ENCODE measurements at regions not wholly inside any gene's neighbourhood (a gene's known extent, or its start where the extent isn't known, plus 50 kb on each side); places are given as distances from the start of the nearest gene placed in this dataset.

DNA sequence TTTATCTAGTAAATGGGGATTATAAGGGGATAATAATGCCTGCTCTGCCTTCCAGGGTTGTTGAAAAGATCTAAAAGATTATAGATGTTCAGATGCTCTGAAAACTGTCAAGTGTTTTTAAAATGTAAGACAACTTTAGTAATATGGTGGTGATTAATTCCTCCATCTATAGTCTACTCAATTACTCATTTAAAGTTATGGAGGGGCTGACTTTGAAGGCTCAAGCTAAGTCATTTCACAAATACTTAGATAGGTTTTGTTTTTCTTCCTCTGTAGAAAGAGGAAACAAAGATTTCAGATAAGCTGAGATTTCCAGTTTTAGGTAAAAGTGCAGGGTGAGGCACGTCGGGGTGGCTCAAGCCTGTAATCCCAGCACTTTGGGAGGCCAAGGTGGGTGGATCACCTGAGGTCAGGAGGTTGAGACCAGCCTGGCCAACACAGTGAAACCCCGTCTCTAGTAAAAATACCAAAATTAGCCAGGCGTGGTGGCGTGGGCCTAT lies 50.5 kb upstream of the PIM1 start:
- no peaks in the 10 kb centered on the region for H3K36me3 ChIP-seq (ENCODE audit: control insufficient read depth, insufficient read depth, low read length)
- no peak for DNase-seq (ENCODE audit: low read depth)
- CTCF ChIA-PET = interaction anchor here (0.7 to 1.8 kb wide), 3 partner anchors 9 to 358 kb away, joined by 3 to 6 read pairs (median 5); no protein-coding TSS in a partner anchor
- H3K4me3 ChIP-seq (ENCODE audit: low read depth, low read length) = no peak overlapping the region
- TF ChIP-seq, protein P1, sequence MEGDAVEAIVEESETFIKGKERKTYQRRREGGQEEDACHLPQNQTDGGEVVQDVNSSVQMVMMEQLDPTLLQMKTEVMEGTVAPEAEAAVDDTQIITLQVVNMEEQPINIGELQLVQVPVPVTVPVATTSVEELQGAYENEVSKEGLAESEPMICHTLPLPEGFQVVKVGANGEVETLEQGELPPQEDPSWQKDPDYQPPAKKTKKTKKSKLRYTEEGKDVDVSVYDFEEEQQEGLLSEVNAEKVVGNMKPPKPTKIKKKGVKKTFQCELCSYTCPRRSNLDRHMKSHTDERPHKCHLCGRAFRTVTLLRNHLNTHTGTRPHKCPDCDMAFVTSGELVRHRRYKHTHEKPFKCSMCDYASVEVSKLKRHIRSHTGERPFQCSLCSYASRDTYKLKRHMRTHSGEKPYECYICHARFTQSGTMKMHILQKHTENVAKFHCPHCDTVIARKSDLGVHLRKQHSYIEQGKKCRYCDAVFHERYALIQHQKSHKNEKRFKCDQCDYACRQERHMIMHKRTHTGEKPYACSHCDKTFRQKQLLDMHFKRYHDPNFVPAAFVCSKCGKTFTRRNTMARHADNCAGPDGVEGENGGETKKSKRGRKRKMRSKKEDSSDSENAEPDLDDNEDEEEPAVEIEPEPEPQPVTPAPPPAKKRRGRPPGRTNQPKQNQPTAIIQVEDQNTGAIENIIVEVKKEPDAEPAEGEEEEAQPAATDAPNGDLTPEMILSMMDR (IDR thresholded peaks at IDR 0.05; ENCODE audit: insufficient read depth, low read depth, low read length) = no peak
- no peaks in the 10 kb centered on the region for H3K27me3 ChIP-seq (ENCODE audit: control insufficient read depth, insufficient read depth, low read length)
- POLR2A ChIA-PET = no interaction called here

All from BJ (cell line).